ENCODE measurements at regions not wholly inside any gene's neighbourhood (a gene's known extent, or its start where the extent isn't known, plus 50 kb on each side); places are given as distances from the start of the nearest gene placed in this dataset.
"Not testable (repeated sequence)": the region's sequence is repeated elsewhere in the genome, so short reads cannot be mapped to it uniquely, and the experiment has no call there.

GRCh38 chr16:46386805-46387620 lies 234.2 kb downstream of the SHCBP1 start:
- DNase-seq = peak; percentile 34

DNA sequence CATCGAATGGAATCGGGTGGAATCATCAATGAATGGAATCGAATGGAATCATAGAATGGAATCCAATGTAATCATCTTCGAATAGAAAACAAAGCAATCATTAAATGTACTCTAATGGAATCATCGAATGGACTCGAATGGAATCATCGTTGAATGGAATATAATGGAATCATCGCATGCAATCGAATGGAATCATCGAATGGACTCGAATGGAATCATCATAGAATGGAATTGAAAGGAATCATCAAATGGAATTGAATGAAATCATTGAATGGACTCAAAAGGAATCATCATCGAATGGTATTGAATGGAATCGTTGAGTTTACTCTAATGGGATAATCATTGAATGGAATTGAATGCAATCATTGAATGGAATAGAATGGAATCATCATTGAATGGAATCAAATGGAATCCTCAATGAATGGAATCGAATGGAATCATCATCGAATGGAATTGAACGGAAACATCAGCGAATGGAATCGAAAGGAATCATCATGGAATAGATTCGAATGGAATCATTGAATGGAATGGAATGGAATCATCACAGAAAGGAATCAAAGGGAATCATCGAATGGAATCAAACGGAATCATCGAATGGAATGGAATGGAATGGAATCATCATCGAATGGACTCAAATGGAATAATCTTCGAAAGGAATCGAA lies 234.9 kb downstream of the SHCBP1 start:
- DNase-seq = not testable (repeated sequence)

DNA sequence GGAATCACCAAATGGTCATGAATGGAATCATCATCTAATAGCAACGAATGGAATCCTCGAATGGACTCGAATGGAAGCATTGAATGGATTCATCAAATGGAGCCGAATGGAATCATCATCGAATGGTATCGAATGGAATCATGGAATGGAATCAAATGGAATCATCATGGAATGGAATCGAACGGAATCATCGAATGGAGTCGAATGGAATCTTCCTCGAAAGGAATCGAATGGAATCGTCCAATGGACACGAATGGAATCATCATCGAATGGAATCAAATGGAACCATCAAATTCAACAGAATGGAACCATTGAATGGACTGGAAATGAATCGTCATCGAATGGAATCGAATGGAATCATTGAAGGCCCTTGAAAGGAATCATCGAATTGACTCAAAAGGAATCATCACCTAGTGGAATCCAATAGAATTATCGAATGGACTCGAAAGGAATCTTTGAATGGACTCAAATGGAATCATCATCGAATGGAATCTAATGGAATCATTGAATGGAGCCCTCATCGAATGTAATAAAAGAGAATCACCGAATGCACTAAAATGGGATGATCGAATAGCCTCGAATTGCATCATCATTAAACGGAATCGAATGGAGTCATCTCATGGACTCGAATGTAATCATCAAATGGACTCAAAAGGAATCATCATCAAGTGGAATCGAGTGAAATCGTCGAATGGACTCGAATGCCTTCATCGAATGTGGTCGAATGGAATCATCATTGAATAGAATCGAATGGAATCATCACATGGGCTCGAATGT lies 236.7 kb downstream of the SHCBP1 start:
- not testable (repeated sequence) for DNase-seq

DNA sequence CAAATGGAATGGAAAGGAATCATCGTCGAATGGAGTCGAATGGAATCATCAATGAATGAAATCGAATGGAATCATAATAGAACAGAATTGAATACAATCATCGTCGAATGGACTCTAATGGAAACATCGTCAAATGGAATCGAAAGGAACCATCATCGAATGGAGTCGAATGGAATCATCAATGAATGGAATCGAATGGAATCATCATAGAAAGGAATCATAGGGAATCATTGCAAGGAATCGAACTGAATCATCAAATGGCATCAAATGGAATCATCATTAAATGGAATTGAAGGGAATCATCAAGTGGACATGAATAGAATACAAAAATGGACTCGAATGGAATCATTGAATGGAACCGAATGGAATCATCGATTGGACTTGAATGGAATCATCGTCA lies 237.6 kb downstream of the SHCBP1 start:
- not testable (repeated sequence) for DNase-seq

DNA sequence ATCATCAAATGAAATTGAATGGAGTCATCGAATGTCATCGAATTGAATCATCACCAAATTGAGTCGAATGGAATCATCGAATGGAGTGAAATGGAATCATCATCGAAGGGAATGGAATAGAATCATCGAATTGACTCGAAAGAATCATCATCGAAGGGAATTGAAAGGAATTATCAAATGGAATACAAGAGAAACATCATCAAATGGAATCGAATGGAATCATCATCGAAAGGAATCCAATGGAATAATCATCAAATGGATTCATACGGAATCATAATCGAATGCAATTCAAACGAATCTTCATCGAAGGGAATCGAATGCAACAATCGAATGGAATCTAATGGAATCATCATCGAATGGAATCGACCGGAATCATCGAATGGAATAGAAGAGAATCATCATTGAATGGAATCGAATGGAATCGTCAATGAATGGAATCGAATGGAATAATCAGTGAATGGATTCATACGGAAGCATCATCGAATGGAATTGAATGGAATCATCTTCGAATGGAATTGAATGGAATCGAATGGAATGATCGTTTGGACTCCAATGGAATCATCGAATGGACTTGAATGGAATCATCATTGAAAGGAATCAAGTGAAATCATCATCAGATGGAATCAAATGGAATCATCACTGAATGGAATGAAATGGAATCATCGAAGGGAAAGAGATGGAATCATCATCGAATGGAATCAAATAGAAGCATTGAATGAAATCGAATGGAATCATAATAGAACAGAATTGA lies 238.2 kb downstream of the SHCBP1 start:
- DNase-seq = not testable (repeated sequence)

DNA sequence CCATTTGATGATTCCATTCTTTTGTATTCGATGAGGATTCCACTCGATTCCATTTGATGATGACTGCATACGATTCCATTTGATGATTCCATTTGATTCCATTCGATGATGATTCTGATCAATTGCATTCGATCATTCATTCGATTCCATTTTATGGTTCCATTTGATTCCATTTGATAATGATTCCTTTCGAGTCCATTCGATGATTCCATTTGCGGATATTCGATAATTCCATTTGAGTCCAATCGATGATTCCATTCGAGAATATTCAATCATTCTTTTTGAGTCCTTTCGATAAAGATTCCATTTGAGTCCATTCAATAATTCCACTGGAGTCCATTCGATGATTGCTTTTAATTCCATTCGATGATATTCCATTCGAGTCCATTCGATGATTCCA lies 239.1 kb downstream of the SHCBP1 start:
- DNase-seq = not testable (repeated sequence)

- not testable (repeated sequence) for DNase-seq
These were observed 239.8 kb downstream of the SHCBP1 start for GRCh38 chr16:46381344-46381743.
